ENCODE measurements at regions not wholly inside any gene's neighbourhood (a gene's known extent, or its start where the extent isn't known, plus 50 kb on each side); places are given as distances from the start of the nearest gene placed in this dataset.

GRCh38 chr17:74104921-74105320, 98.6 kb upstream of the RPL38 start:
- ChIA-PET POLR2A (no interaction called here), CTCF (interaction anchor here (0.6 kb wide), 1 partner anchor 10 kb away, joined by 3 read pairs; no protein-coding TSS in a partner anchor)
- no peak for DNase-seq (ENCODE audit: extremely low spot score)
- TF ChIP-seq SP1 (IDR thresholded peaks at IDR 0.05) (no peak), ARNT (IDR thresholded peaks at IDR 0.05) (no peak), ELF4 (IDR thresholded peaks at IDR 0.05) (no peak), BHLHE40 (IDR thresholded peaks at IDR 0.05; ENCODE audit: borderline replicate concordance) (no peak), CTBP1 (IDR thresholded peaks at IDR 0.05; ENCODE audit: borderline replicate concordance) (no peak), FOXK2 (IDR thresholded peaks at IDR 0.05) (no peak), NFRKB (IDR thresholded peaks at IDR 0.05) (no peak), HDGF (IDR thresholded peaks at IDR 0.05; ENCODE audit: borderline replicate concordance) (no peak), SUZ12 (IDR thresholded peaks at IDR 0.05) (no peak), LEF1 (IDR thresholded peaks at IDR 0.05; ENCODE audit: borderline replicate concordance) (no peak), FOXA1 (IDR thresholded peaks at IDR 0.05) (no peak)
- TF ChIP-seq, protein P1, sequence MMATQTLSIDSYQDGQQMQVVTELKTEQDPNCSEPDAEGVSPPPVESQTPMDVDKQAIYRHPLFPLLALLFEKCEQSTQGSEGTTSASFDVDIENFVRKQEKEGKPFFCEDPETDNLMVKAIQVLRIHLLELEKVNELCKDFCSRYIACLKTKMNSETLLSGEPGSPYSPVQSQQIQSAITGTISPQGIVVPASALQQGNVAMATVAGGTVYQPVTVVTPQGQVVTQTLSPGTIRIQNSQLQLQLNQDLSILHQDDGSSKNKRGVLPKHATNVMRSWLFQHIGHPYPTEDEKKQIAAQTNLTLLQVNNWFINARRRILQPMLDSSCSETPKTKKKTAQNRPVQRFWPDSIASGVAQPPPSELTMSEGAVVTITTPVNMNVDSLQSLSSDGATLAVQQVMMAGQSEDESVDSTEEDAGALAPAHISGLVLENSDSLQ (IDR thresholded peaks at IDR 0.05) = no peak

GRCh38 chr17:74107107-74107506, 96.4 kb upstream of the RPL38 start:
- ChIA-PET CTCF (no interaction called here), POLR2A (no interaction called here)
- TF ChIP-seq HDGF (IDR thresholded peaks at IDR 0.05; ENCODE audit: borderline replicate concordance) = no peak
- no peak for TF ChIP-seq FOXK2 (IDR thresholded peaks at IDR 0.05)
- no peak for TF ChIP-seq SP1 (IDR thresholded peaks at IDR 0.05)
- TF ChIP-seq, protein P1 (IDR thresholded peaks at IDR 0.05) = no peak
- TF ChIP-seq NFRKB (IDR thresholded peaks at IDR 0.05) = no peak
- TF ChIP-seq TARDBP (IDR thresholded peaks at IDR 0.05) = no peak
- TF ChIP-seq ARNT (IDR thresholded peaks at IDR 0.05) = no peak
- no peak for TF ChIP-seq ELF4 (IDR thresholded peaks at IDR 0.05)
- no peak for TF ChIP-seq CTBP1 (IDR thresholded peaks at IDR 0.05; ENCODE audit: borderline replicate concordance)
- TF ChIP-seq SUZ12 (IDR thresholded peaks at IDR 0.05) = no peak
- no peak for TF ChIP-seq ZNF384 (IDR thresholded peaks at IDR 0.05)
- DNase-seq (ENCODE audit: extremely low spot score) = no peak

- POLR2A ChIA-PET = no interaction called here
- TF ChIP-seq FOXK2 (IDR thresholded peaks at IDR 0.05) = no peak
- TF ChIP-seq FOXA1 (IDR thresholded peaks at IDR 0.05) = no peak
- TF ChIP-seq ARNT (IDR thresholded peaks at IDR 0.05) = no peak
- TF ChIP-seq ZNF384 (IDR thresholded peaks at IDR 0.05) = no peak
- TF ChIP-seq BHLHE40 (IDR thresholded peaks at IDR 0.05; ENCODE audit: borderline replicate concordance) = no peak
- TF ChIP-seq CTBP1 (IDR thresholded peaks at IDR 0.05; ENCODE audit: borderline replicate concordance) = no peak
- no peak for TF ChIP-seq NFRKB (IDR thresholded peaks at IDR 0.05)
- no peak for TF ChIP-seq HDGF (IDR thresholded peaks at IDR 0.05; ENCODE audit: borderline replicate concordance)
- no peak for TF ChIP-seq L3MBTL2 (conservative IDR thresholded peaks at IDR 0.05)
- no peak for TF ChIP-seq FOXM1 (IDR thresholded peaks at IDR 0.05; ENCODE audit: borderline replicate concordance)
- TF ChIP-seq, protein P1 (IDR thresholded peaks at IDR 0.05) = no peak
- no peak for TF ChIP-seq SUZ12 (IDR thresholded peaks at IDR 0.05)
- TF ChIP-seq LEF1 (IDR thresholded peaks at IDR 0.05; ENCODE audit: borderline replicate concordance) = no peak
Observed at GRCh38 chr17:74108126-74108705, 95.3 kb upstream of the RPL38 start.

DNA sequence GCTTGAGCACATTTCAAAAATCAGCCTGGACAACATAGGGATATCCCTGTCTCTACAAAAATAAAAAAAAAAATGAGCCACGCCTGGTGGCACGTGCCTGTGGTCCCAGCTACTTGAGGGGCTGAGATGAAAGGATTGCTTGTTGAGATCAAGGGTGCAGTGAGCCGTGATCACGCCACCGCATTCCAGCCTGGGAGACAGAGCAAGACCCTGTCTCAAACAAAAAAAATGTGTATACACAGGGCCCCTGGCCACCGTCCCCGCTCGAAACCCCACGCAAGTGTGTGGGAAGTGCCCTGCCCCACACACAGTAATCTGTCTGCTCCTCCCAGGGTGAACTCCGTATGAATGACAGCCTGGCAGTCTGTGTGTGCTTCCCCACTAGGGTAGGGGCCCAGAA, 93.0 kb upstream of the RPL38 start:
- DNase-seq (ENCODE audit: extremely low spot score) = no peak
- TF ChIP-seq, protein P1 (IDR thresholded peaks at IDR 0.05) = no peak
- no peak for TF ChIP-seq BHLHE40 (IDR thresholded peaks at IDR 0.05; ENCODE audit: borderline replicate concordance)
- no peak for TF ChIP-seq LEF1 (IDR thresholded peaks at IDR 0.05; ENCODE audit: borderline replicate concordance)
- no peak for TF ChIP-seq L3MBTL2 (conservative IDR thresholded peaks at IDR 0.05)
- no peak for TF ChIP-seq ELF4 (IDR thresholded peaks at IDR 0.05)
- no peak for TF ChIP-seq TARDBP (IDR thresholded peaks at IDR 0.05)
- no peak for TF ChIP-seq HDGF (IDR thresholded peaks at IDR 0.05; ENCODE audit: borderline replicate concordance)
- TF ChIP-seq ARNT (IDR thresholded peaks at IDR 0.05) = no peak
- TF ChIP-seq FOXK2 (IDR thresholded peaks at IDR 0.05) = no peak
- no peak for TF ChIP-seq FOXM1 (IDR thresholded peaks at IDR 0.05; ENCODE audit: borderline replicate concordance)
- no peak for TF ChIP-seq FOXA1 (IDR thresholded peaks at IDR 0.05)
- TF ChIP-seq SUZ12 (IDR thresholded peaks at IDR 0.05) = no peak
- no peak for TF ChIP-seq SP1 (IDR thresholded peaks at IDR 0.05)
- no peak for TF ChIP-seq CTBP1 (IDR thresholded peaks at IDR 0.05; ENCODE audit: borderline replicate concordance)
- TF ChIP-seq ZNF384 (IDR thresholded peaks at IDR 0.05) = no peak
- no peak for TF ChIP-seq NFRKB (IDR thresholded peaks at IDR 0.05)
- CTCF ChIA-PET = interaction anchor here (1.2 kb wide), 1 partner anchor 13 kb away, joined by 10 read pairs; no protein-coding TSS in a partner anchor
- POLR2A ChIA-PET = no interaction called here

More at GRCh38 chr17:74108126-74108705, 95.3 kb upstream of the RPL38 start:
- DNase-seq (ENCODE audit: extremely low spot score) = no peak
- CTCF ChIA-PET = interaction anchor here (1.1 to 1.4 kb wide), 2 partner anchors 18 to 91 kb away, joined by 3 to 4 read pairs; no protein-coding TSS in a partner anchor

DNA sequence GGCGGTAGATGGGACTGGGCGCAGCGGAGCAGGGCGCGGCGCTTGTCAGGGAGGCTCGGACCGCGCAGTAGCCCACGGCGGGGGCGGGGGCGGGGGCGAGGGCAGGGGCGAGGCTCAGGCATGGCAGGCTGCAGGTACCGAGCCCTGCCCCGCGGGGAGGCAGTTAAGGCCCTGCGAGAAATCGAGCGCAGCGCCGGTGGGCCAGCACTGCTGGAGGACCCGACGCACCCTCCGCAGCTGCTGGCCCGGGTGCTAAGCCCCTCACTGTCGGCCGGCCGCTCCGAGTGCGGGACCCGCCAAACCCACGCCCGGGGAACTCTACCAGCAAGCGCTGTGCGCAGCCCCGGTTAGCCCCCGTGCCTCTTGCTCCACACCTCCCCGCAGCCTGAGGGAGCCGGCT, 90.2 kb upstream of the RPL38 start:
- CTCF ChIA-PET = no interaction called here
- TF ChIP-seq FOXK2 (IDR thresholded peaks at IDR 0.05) (no peak), SP1 (IDR thresholded peaks at IDR 0.05) (no peak), L3MBTL2 (conservative IDR thresholded peaks at IDR 0.05) (no peak), NFRKB (IDR thresholded peaks at IDR 0.05) (no peak), ARNT (IDR thresholded peaks at IDR 0.05) (no peak), BHLHE40 (IDR thresholded peaks at IDR 0.05; ENCODE audit: borderline replicate concordance) (no peak), LEF1 (IDR thresholded peaks at IDR 0.05; ENCODE audit: borderline replicate concordance) (no peak), HDGF (IDR thresholded peaks at IDR 0.05; ENCODE audit: borderline replicate concordance) (no peak), FOXM1 (IDR thresholded peaks at IDR 0.05; ENCODE audit: borderline replicate concordance) (no peak), FOXA1 (IDR thresholded peaks at IDR 0.05) (no peak)
- no peak for DNase-seq (ENCODE audit: extremely low spot score)
- POLR2A ChIA-PET = no interaction called here

Data from HEK293T (cell line).